Stimulated activated CD4-positive, alpha-beta T cell treated with anti-CD3 and anti-CD28 coated beads, Interleukin-1b, Interleukin-23, amount 100 ng/mL, for 1 hour (primary cell): ENCODE measurements at regions not wholly inside any gene's neighbourhood (a gene's known extent, or its start where the extent isn't known, plus 50 kb on each side); places are given as distances from the start of the nearest gene placed in this dataset.

Source experiments
- DNase-seq, 2 donors: peaks; one replicate each; pipeline ENCODE4 v3.0.0-alpha.2; 2020; ENCODE audit warnings: low read depth in 2 of 2

DNA sequence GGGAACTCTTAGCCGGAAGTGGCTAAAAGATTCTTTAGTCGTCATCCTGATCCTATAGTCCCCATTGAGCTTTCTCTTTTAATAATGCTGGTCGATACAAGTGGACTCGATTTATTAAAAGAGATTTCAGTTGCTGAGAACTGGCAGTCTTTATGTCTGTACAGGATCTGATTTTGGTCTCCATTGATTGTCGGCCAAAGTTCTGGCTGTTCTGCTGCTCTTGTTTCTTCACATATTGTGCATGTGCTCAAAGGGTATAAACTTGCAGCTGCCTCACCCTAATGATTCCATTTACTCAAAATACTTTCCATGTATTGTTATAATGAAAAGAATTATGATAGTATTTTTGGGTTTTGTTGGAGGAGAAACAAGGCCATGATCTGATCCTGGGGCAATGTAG is 100.7 kb upstream of the CTTNBP2 start:
- no peak for DNase-seq

GRCh38 chr7:117974891-117975290 is 101.7 kb upstream of the CTTNBP2 start:
- no peak for DNase-seq

DNA sequence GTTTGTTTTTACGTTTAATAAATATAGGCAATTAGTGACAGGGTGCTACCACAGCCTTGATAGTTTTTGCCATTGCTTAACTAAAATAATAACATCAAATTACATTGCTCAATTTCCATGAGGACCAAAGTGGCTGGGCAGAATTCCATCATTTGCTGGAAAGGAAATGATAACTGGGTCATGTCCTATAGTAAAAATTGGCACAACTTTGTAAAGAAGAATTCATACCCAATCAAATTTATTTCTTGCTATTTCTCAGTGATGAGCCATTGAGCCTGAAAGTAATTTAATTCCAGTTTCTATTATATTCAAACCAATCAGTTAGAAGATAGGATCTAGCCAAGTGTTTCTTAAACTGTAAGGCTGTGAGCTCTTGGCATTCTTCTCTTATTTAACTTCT is 102.2 kb upstream of the CTTNBP2 start:
- DNase-seq = no peak

DNA sequence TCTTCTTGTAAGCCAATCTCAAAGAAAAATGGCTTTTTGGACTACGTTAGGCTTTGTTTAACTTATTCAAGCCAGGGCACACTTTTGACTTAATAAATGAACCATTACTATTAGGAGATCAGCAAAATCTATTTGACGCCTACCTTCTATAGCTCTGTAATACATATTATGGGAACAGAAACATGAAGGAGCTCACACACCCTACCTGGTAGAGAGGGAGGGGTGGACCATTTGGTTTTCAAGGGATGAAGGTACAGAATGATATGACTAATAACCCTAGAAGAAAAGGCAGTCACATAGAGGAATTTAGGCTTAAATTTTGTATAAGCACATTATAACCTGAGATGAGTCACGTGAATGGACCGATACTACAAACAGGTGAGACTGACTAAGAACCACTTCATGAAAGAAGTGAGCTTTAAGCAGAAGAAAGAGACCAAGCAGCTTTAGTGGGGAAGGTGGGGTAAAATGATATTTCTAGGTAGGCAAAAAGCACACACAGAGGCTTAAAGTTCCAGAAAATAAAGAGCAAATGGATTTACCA is 106.8 kb upstream of the CTTNBP2 start:
- DNase-seq = no peak

DNA sequence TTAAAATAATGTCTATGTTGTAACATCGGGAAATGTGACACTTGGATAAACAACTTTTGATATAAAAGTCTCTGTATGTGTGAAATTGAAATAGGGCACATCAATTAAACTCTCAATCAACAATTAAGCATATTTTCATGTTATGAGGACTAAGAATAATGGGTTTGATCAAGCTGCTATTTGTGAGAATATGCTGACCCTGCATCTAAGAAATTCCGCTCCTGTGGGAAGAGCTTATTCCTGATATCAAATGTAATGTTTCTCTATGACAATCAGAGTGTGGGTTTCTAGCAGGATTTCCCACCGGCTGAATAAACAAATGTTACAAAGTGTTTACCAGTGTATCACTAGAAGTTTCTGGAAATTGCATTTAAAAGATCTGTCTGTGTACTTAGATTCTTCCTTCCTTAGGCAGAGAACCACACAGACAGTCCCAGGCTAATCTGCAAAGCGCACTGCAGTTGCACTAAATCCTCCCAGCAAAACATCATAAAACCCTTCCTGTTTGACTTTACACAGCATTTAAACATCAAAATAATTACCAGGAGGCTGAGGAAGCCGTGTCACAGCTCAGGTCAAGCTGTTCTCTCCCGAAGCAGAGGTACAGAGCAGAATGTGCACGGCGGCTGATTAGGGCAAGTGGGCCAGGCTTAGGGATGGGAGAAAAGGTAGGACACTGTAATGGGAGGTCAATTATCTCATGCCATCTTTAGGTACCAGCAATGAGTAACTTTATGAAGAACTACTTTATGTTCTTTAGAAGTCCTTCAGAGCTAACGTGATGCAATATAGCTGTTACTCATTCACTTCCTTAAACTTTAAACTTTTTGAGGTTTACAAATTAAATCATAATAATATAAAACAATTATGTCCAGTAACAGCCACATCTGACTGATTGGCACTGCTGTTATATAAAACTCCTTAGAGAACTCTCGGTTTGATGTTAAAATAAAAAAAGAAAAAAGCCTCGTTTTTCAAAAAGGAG is 109.1 kb upstream of the CTTNBP2 start:
- no peak for DNase-seq

GRCh38 chr7:117986645-117987269 is 113.5 kb upstream of the CTTNBP2 start:
- no peak for DNase-seq

- DNase-seq = no peak
Observed at GRCh38 chr7:117990834-117991233, 117.6 kb upstream of the CTTNBP2 start.

GRCh38 chr7:117992635-117993376 is 119.6 kb upstream of the CTTNBP2 start:
- DNase-seq = no peak

DNA sequence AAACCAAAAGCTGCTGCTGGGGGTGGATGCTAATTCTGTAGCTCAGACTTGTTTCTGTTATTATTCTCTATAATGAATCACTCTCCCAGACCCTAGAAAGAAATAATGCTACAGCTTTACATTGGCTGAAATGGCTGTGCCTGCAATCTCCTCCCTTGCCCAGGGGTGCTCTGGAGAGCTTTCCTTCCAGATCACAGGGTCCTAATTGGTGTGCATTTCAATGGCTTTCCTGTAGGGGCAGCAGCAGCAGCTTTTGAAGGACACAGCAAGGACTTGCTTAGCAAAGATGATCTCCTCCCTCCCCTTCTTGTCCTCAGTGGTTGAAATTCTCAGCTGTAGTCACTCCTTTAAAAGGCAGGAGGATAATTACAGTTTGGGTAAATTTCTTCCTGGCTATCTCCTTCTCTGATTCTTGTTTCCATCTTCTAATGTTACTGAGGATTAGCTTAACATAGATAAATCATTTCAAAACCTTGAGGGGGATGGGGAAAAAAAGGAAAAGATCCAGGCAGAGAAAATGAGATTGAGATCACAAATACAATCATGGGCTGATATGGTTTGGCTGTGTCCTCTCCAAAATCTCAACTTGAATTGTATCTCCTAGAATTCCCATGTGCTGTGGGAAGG is 120.2 kb upstream of the CTTNBP2 start:
- DNase-seq = no peak

- no peak for DNase-seq
Observed at GRCh38 chr7:117995850-117996650, 122.8 kb upstream of the CTTNBP2 start.

GRCh38 chr7:117997862-117998825 is 124.9 kb upstream of the CTTNBP2 start:
- DNase-seq = no peak

DNA sequence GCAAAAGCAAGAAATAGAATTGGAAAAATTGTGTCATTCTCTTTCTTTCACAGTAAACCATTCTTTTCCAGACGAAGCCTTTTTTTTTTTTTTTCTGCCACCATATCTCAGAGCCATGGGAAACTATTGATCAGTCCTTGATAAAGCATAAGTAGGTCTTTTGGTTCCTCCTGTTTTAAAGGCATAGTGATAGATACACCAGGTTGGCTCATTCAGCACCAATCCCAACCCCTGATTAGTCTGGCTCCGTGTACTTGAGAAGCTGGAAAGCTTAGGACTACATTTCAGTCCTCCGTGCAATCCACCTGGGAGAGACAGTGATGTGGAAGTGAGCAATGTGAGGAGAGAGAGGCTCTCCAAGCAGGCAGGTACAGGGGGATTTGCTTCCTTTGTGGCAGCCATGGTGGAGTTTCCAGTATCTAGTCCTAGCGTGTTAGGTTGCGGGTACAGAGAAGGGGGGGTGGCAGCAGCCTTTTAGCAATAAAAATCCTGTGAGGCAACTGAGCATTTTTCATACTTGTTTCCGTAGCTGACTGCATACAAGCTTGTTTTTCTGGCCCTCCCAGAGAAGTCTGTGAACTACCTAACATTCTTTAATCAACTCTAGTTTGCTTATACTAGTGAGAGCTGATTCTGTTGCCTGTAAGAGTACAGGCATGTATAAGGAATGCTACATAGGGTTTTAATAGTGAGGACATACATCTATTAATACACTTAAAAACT is 127.4 kb upstream of the CTTNBP2 start:
- no peak for DNase-seq

- no peak for DNase-seq
Observed at GRCh38 chr7:118003476-118003875, 130.2 kb upstream of the CTTNBP2 start.

DNA sequence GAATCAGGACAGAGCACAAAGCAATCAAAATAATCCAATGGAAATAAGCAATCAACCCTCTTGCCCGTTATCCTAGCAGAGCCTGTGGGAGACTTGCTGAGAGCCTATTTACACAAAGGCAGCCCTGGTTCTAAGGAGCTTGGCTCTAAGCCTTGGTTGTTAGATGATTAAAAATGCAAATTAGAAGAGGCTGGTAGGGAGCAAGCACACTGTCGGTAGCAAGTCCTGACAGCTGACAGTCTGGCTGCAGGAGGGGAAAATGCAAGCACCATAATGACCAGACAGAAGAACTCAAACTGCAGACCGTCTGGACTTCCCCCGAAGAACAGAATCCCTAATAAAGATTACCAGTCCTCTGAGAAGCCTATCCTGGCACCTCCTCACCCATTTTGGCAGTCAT is 131.8 kb upstream of the CTTNBP2 start:
- no peak for DNase-seq

- no peak for DNase-seq
Observed at GRCh38 chr7:118006979-118007378, 133.7 kb upstream of the CTTNBP2 start.

- no peak for DNase-seq
Observed at GRCh38 chr7:118009419-118009818, 136.2 kb upstream of the CTTNBP2 start.

GRCh38 chr7:118011652-118012051 is 138.4 kb upstream of the CTTNBP2 start:
- no peak for DNase-seq

- DNase-seq = no peak
Observed at GRCh38 chr7:118013252-118014010, 140.2 kb upstream of the CTTNBP2 start.
